ENCODE measurements at regions not wholly inside any gene's neighbourhood (a gene's known extent, or its start where the extent isn't known, plus 50 kb on each side); places are given as distances from the start of the nearest gene placed in this dataset.

GRCh38 chr3:35394905-35395304 lies 244.4 kb upstream of the ARPP21 start:
- Histone ChIP-seq H3K4me3 (no peak overlapping the region), H3K4me1 (no peaks in the 10 kb centered on the region), H3K36me3 (no peaks in the 10 kb centered on the region), H3K27ac (no peak overlapping the region), H3K9me3 (peaks cover 0 to 45% (median 31%) of the 10 kb centered on the region in 8 donors), H3K27me3 (replicated peaks in 1 of 7) (no peaks in the 10 kb centered on the region)
- no peak for DNase-seq
- intact Hi-C loops (cut with DNase I; ENCODE audit: low total_unique reads): no loop called here
- 41 to 63% (median 54%) methylated on average over 1 of the region's 1 CpG for WGBS, 5 donors
- TF ChIP-seq POLR2AphosphoS5 (IDR thresholded peaks at IDR 0.05): no peak
- no peak for TF ChIP-seq POLR2A (IDR thresholded peaks at IDR 0.05)
- no peak for TF ChIP-seq CTCF (IDR thresholded peaks at IDR 0.05 in 8 of 11, conservative IDR thresholded peaks at IDR 0.05 in 3 of 11)

- intact Hi-C loops (cut with DNase I; ENCODE audit: low total_unique reads): no loop called here
- no peak overlapping the region for H3K4me3 ChIP-seq
- H3K4me1 ChIP-seq: no peaks in the 10 kb centered on the region
- TF ChIP-seq POLR2AphosphoS5 (IDR thresholded peaks at IDR 0.05) (no peak), CTCF (IDR thresholded peaks at IDR 0.05 in 8 of 11, conservative IDR thresholded peaks at IDR 0.05 in 3 of 11) (no peak), POLR2A (IDR thresholded peaks at IDR 0.05) (no peak)
- no peak overlapping the region for H3K27ac ChIP-seq
- no peaks in the 10 kb centered on the region for H3K36me3 ChIP-seq
- no peaks in the 10 kb centered on the region for H3K9me3 ChIP-seq
- no peak for DNase-seq
- no peaks in the 10 kb centered on the region for H3K27me3 ChIP-seq (replicated peaks in 1 of 7)
These were observed 237.7 kb upstream of the ARPP21 start for GRCh38 chr3:35401671-35402070.

GRCh38 chr3:35404571-35404970 lies 234.8 kb upstream of the ARPP21 start:
- 77 to 88% (median 84%) methylated on average over 3 of the region's 3 CpGs for WGBS, 5 donors
- Histone ChIP-seq H3K4me1 (no peaks in the 10 kb centered on the region), H3K4me3 (no peak overlapping the region), H3K9me3 (no peaks in the 10 kb centered on the region), H3K27ac (no peak overlapping the region), H3K27me3 (replicated peaks in 1 of 7) (no peaks in the 10 kb centered on the region), H3K36me3 (no peaks in the 10 kb centered on the region)
- no peak for DNase-seq
- TF ChIP-seq POLR2AphosphoS5 (IDR thresholded peaks at IDR 0.05): no peak
- intact Hi-C loops (cut with DNase I; ENCODE audit: low total_unique reads): no loop called here

GRCh38 chr3:35408882-35409281 lies 230.4 kb upstream of the ARPP21 start:
- no peak for TF ChIP-seq CTCF (IDR thresholded peaks at IDR 0.05 in 8 of 11, conservative IDR thresholded peaks at IDR 0.05 in 3 of 11)
- TF ChIP-seq POLR2A (IDR thresholded peaks at IDR 0.05): no peak
- no peak for TF ChIP-seq POLR2AphosphoS5 (IDR thresholded peaks at IDR 0.05)
- Histone ChIP-seq H3K9me3 (no peaks in the 10 kb centered on the region), H3K27ac (no peak overlapping the region), H3K36me3 (no peaks in the 10 kb centered on the region), H3K27me3 (replicated peaks in 1 of 7) (no peaks in the 10 kb centered on the region), H3K4me3 (no peak overlapping the region), H3K4me1 (no peaks in the 10 kb centered on the region)
- DNase-seq: no peak
- WGBS, 5 donors: 88 to 100% (median 96%) methylated on average over 1 of the region's 1 CpG
- intact Hi-C loops (cut with DNase I; ENCODE audit: low total_unique reads): no loop called here

- intact Hi-C loops (cut with DNase I; ENCODE audit: low total_unique reads): no loop called here
- no peaks in the 10 kb centered on the region for H3K36me3 ChIP-seq
- H3K27ac ChIP-seq: no peak overlapping the region
- H3K27me3 ChIP-seq (replicated peaks in 1 of 7): no peaks in the 10 kb centered on the region
- H3K9me3 ChIP-seq: no peaks in the 10 kb centered on the region
- no peak for DNase-seq
- no peak overlapping the region for H3K4me3 ChIP-seq
- 89 to 100% (median 91%) methylated on average over 1 of the region's 1 CpG for WGBS, 5 donors
- H3K4me1 ChIP-seq: no peaks in the 10 kb centered on the region
- TF ChIP-seq CTCF (IDR thresholded peaks at IDR 0.05 in 8 of 11, conservative IDR thresholded peaks at IDR 0.05 in 3 of 11): no peak
- no peak for TF ChIP-seq POLR2A (IDR thresholded peaks at IDR 0.05)
- TF ChIP-seq POLR2AphosphoS5 (IDR thresholded peaks at IDR 0.05): no peak
These were observed 229.3 kb upstream of the ARPP21 start for GRCh38 chr3:35409991-35410390.

Measured in spleen (tissue), 11 donors.